OCI-LY1 (cell line): ENCODE measurements at regions not wholly inside any gene's neighbourhood (a gene's known extent, or its start where the extent isn't known, plus 50 kb on each side); places are given as distances from the start of the nearest gene placed in this dataset.

Source experiments
- H2AFZ ChIP-seq: fragments of 200-600 bp; sonication (generic), shearing (Covaris generic); 2 replicates; pipeline ENCODE4 v1.6.0; 2014; ENCODE audit warnings: antibody characterized with exemption, mild to moderate bottlenecking, low read length
- H3F3A ChIP-seq: fragments of 200-600 bp; sonication (generic), shearing (Covaris generic); 2 replicates; pipeline ENCODE4 v1.6.0; 2014; ENCODE audit warnings: mild to moderate bottlenecking, antibody characterized with exemption, low read length, moderate library complexity; ENCODE audit not compliant: insufficient read depth
- H3K27ac ChIP-seq: fragments of 200-600 bp; sonication (generic); 2 replicates; pipeline ENCODE4 v1.5.1; 2014; ENCODE audit warnings: low read length, mixed run types, mild to moderate bottlenecking, low read depth; ENCODE audit not compliant: poor library complexity, severe bottlenecking
- H3K27me3 ChIP-seq: fragments of 200-600 bp; sonication (generic); 2 replicates; pipeline ENCODE4 v1.6.0; 2014; ENCODE audit warnings: antibody characterized with exemption, mild to moderate bottlenecking, low read length, moderate library complexity; ENCODE audit not compliant: insufficient read depth
- H3K36me3 ChIP-seq: fragments of 200-600 bp; sonication (generic); 2 replicates; pipeline ENCODE4 v1.6.1; 2014; ENCODE audit warnings: mild to moderate bottlenecking, antibody characterized with exemption, low read length, moderate library complexity, mixed read lengths; ENCODE audit not compliant: insufficient read depth
- H3K4me1 ChIP-seq: fragments of 200-600 bp; sonication (generic); 2 replicates; pipeline ENCODE4 v1.5.1; 2014; ENCODE audit warnings: mild to moderate bottlenecking, low read length, moderate library complexity; ENCODE audit not compliant: insufficient read depth, severe bottlenecking
- H3K4me2 ChIP-seq: fragments of 200-600 bp; sonication (generic), shearing (Covaris generic); 2 replicates; pipeline ENCODE4 v1.6.1; 2014; ENCODE audit warnings: low read length
- H3K4me3 ChIP-seq: fragments of 200-600 bp; sonication (generic); 2 replicates; pipeline ENCODE4 v1.5.1; 2014; ENCODE audit warnings: low read length, low read depth, mild to moderate bottlenecking, mixed read lengths; ENCODE audit not compliant: poor library complexity, severe bottlenecking
- H3K79me2 ChIP-seq: fragments of 200-600 bp; shearing (Covaris generic); 2 replicates; pipeline ENCODE4 v1.6.1; 2016; ENCODE audit warnings: mixed run types, low read length, mixed read lengths; ENCODE audit not compliant: insufficient read depth
- H3K9ac ChIP-seq: fragments of 200-600 bp; sonication (generic), shearing (Covaris generic); 2 replicates; pipeline ENCODE4 v1.6.1; 2014; ENCODE audit warnings: mild to moderate bottlenecking, low read length, mixed read lengths
- H3K9me2 ChIP-seq: fragments of 200-600 bp; sonication (generic), shearing (Covaris generic); 2 replicates; pipeline ENCODE4 v1.6.1; 2014; ENCODE audit warnings: low read depth, mild to moderate bottlenecking, low read length, mixed read lengths
- H3K9me3 ChIP-seq: fragments of 200-600 bp; shearing (Covaris generic); 2 replicates; pipeline ENCODE4 v1.6.1; 2014; ENCODE audit warnings: low read length, mixed read lengths
- H4K20me1 ChIP-seq: fragments of 200-600 bp; sonication (generic), shearing (Covaris generic); 2 replicates; pipeline ENCODE4 v1.6.0; 2016; ENCODE audit warnings: mild to moderate bottlenecking, low read length; ENCODE audit not compliant: insufficient read depth
- EZH2 ChIP-seq: fragments of 200-600 bp; sonication (generic), shearing (Covaris generic); IDR thresholded peaks from 2 replicates; pipeline ENCODE4 v1.8.0; 2017; ENCODE audit warnings: borderline replicate concordance, mixed run types, mild to moderate bottlenecking, antibody characterized with exemption, low read length, moderate library complexity, mixed read lengths
- TF ChIP-seq, protein P1 (sequence below): fragments of 200-600 bp; sonication (generic), shearing (Covaris generic); IDR thresholded peaks from 2 replicates; pipeline ENCODE4 v1.5.1; 2017; ENCODE audit warnings: mild to moderate bottlenecking, antibody characterized with exemption, low read length, moderate library complexity, mixed read lengths

DNA sequence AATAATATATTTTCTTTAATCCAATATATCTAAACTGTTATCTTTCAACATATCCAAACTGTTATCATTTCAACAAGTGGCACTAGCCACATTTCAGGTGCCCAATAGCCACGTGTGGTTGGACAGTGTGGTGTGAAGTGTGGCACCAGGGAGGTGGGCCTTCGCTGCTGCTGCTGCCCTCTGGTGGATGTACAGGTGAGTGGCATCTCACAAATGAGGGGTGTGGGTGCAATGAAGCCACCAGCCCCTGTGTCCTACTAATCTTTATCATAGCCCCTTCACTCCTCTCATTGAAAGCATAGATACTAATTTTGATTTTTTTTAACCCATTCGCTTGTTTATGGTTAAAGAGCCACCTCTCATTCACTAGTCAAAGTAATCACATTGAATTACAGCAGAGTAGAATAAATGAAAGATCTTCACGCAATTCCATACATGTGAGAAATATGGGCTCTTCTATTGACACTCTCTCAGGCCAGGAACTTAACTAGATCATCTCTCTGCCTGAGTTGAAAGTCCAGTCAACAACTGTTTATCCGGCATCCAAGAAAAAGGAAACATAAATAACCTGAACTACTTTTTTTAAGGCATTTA is 499.2 kb downstream of the OMA1 start:
- TF ChIP-seq, protein P1, sequence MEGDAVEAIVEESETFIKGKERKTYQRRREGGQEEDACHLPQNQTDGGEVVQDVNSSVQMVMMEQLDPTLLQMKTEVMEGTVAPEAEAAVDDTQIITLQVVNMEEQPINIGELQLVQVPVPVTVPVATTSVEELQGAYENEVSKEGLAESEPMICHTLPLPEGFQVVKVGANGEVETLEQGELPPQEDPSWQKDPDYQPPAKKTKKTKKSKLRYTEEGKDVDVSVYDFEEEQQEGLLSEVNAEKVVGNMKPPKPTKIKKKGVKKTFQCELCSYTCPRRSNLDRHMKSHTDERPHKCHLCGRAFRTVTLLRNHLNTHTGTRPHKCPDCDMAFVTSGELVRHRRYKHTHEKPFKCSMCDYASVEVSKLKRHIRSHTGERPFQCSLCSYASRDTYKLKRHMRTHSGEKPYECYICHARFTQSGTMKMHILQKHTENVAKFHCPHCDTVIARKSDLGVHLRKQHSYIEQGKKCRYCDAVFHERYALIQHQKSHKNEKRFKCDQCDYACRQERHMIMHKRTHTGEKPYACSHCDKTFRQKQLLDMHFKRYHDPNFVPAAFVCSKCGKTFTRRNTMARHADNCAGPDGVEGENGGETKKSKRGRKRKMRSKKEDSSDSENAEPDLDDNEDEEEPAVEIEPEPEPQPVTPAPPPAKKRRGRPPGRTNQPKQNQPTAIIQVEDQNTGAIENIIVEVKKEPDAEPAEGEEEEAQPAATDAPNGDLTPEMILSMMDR, result peak; percentile 66
- no peak for TF ChIP-seq EZH2
- no peaks in the 10 kb centered on the region for H3K36me3 ChIP-seq
- no peak overlapping the region for H2AFZ ChIP-seq
- no peak overlapping the region for H3K4me2 ChIP-seq
- H3K9me3 ChIP-seq, result no peaks in the 10 kb centered on the region
- no peak overlapping the region for H3K4me3 ChIP-seq
- no peaks in the 10 kb centered on the region for H4K20me1 ChIP-seq
- no peaks in the 10 kb centered on the region for H3F3A ChIP-seq
- no peaks in the 10 kb centered on the region for H3K9me2 ChIP-seq
- H3K79me2 ChIP-seq, result no peaks in the 10 kb centered on the region
- no peaks in the 10 kb centered on the region for H3K27me3 ChIP-seq
- no peak overlapping the region for H3K27ac ChIP-seq
- H3K9ac ChIP-seq, result no peak overlapping the region
- no peaks in the 10 kb centered on the region for H3K4me1 ChIP-seq

DNA sequence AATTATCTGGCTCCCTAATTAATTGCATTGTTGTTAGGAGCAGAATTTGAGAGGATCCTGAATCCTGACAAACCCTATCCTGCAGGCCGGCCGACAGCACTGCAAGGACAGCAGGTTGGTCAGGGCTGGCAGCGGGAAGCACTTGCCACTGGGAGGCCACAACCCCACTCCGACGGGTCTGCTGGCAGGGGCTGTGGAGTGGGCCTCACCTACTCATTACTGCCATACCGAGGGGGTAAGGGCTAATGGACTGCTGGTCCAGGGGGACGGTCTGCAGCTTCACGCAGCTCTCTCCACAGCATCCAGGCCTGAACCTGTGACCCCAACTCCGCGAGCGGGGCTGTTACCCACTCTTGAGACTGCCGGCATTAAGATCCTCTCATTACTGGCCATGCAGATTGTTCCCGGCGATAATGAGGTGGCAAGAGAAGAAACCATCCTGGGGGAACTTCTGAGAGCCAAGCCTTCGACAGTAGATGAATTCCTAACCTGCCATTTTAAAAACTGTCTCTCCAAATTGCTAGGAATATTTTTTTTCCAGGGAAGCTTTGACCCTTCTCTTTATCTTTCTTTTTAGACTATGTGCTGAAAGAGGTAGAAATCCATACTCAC is 501.3 kb downstream of the OMA1 start:
- Histone ChIP-seq H3K9me2 (no peaks in the 10 kb centered on the region), H3K4me3 (no peak overlapping the region), H3K27ac (no peak overlapping the region), H2AFZ (no peak overlapping the region), H3F3A (no peaks in the 10 kb centered on the region), H3K27me3 (no peaks in the 10 kb centered on the region), H3K36me3 (no peaks in the 10 kb centered on the region), H3K9me3 (no peaks in the 10 kb centered on the region), H3K9ac (no peak overlapping the region), H3K4me2 (no peak overlapping the region), H3K79me2 (no peaks in the 10 kb centered on the region), H4K20me1 (no peaks in the 10 kb centered on the region), H3K4me1 (no peaks in the 10 kb centered on the region)
- TF ChIP-seq, protein P1, result no peak
- TF ChIP-seq EZH2, result no peak

DNA sequence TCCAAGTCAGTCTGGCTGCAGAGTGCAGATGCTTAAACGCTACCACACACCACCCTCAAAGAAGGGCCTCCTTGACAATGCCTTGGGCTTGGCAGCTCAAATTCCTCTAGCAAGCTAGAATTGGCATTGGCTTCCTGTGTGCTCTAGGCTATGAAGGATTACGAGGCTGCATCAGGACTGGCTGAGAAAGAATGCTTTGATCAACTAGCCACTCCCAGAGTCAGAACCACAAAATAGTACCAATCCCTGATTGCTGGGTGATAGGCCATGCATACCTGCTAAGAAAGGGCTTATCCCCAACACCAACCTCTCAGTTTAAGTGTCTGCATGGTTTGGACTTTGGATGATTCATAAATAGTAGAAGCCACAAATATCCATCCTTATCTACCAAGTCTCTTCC is 504.9 kb downstream of the OMA1 start:
- Histone ChIP-seq H3K4me1 (no peaks in the 10 kb centered on the region), H4K20me1 (no peaks in the 10 kb centered on the region), H3K27ac (no peak overlapping the region), H2AFZ (no peak overlapping the region), H3K9ac (no peak overlapping the region), H3K36me3 (no peaks in the 10 kb centered on the region), H3K9me3 (no peaks in the 10 kb centered on the region), H3K4me2 (no peak overlapping the region), H3K9me2 (no peaks in the 10 kb centered on the region), H3K27me3 (no peaks in the 10 kb centered on the region), H3K79me2 (no peaks in the 10 kb centered on the region), H3K4me3 (no peak overlapping the region), H3F3A (no peaks in the 10 kb centered on the region)
- TF ChIP-seq, protein P1, result no peak
- no peak for TF ChIP-seq EZH2
